HCT116 (cell line): ENCODE measurements at regions not wholly inside any gene's neighbourhood (a gene's known extent, or its start where the extent isn't known, plus 50 kb on each side); places are given as distances from the start of the nearest gene placed in this dataset.

Experiments used
- ATAC-seq: fragments of 200-7000 bp; cut with Tn5 transposase; 2 replicates; pipeline ENCODE4 v1.9.1; 2020; ENCODE audit warnings: mild to moderate bottlenecking, moderate library complexity
- BruUV-seq: library from RNA; stranded (reverse); fragments of 400-500 nt; replicated peaks from 2 replicates; lab custom pipeline; 2021; lab: Mats Ljungman, UMichigan
- CTCF ChIA-PET: fragments of 300-600 bp; sonication (Branson Sonifier 250); formaldehyde crosslinking; loops from one replicate; lab custom pipeline; 2021; ENCODE audit warnings: antibody characterized with exemption; lab: Charles Lee
- POLR2A ChIA-PET: fragments of 300-600, 350-600 bp; sonication (Branson Sonifier 250); formaldehyde crosslinking; loops from one replicate; lab custom pipeline; 2021; ENCODE audit warnings: antibody characterized with exemption; lab: Charles Lee
- RAD21 ChIA-PET, 2 experiments: fragments of 300-600 bp; sonication (Branson Sonifier 250); formaldehyde crosslinking; loops; one replicate each; lab custom pipeline; 2023; ENCODE audit warnings: low total read pairs in 2 of 2; ENCODE audit not compliant: uncharacterized antibody in 2 of 2, unreplicated experiment in 2 of 2, low non-redundant PET in 1 of 2; lab: Charles Lee
- DNase-seq: peaks from one replicate; pipeline ENCODE4 v3.0.0-alpha.2; 2010; ENCODE audit warnings: low read depth, low spot score
- H2AFZ ChIP-seq: fragments of 200-600 bp; shearing (Covaris generic), sonication (generic); 2 replicates; pipeline ENCODE4 v1.6.1; 2017; ENCODE audit warnings: low read depth, mixed run types, mixed read lengths, antibody characterized with exemption, low read length; ENCODE audit not compliant: poor library complexity, severe bottlenecking
- H3K27ac ChIP-seq: 2 replicates; pipeline ENCODE4 v1.5.1; 2012; ENCODE audit warnings: low read depth, low read length
- H3K27me3 ChIP-seq: fragments of 200-600 bp; sonication (generic); 2 replicates; pipeline ENCODE4 v1.6.1; 2016; ENCODE audit warnings: mixed run types, low read length, mixed read lengths; ENCODE audit not compliant: insufficient read depth
- H3K36me3 ChIP-seq, 2 experiments: fragments of 200-500 bp in 1 of 2; fragments of 200-600 bp in 1 of 2; sonication (Bioruptor generic) in 1 of 2; sonication (generic) in 1 of 2; 2 replicates each; pipeline versions ENCODE4 v1.5.1 to v1.6.1; 2014 to 2016; ENCODE audit warnings: low read length in 2 of 2, inconsistent platforms in 1 of 2, mixed read lengths in 1 of 2, mixed run types in 1 of 2; ENCODE audit not compliant: insufficient read depth in 2 of 2, control insufficient read depth in 1 of 2
- H3K4me1 ChIP-seq, 2 experiments: fragments of 200-600 bp in 1 of 2; sonication (generic) in 1 of 2; 2 replicates each; pipeline versions ENCODE4 v1.5.1 to v1.6.1; 2012 to 2017; ENCODE audit warnings: low read length in 2 of 2, inconsistent platforms in 1 of 2, mild to moderate bottlenecking in 1 of 2, mixed read lengths in 1 of 2, mixed run types in 1 of 2, moderate library complexity in 1 of 2; ENCODE audit not compliant: insufficient read depth in 2 of 2, control insufficient read depth in 1 of 2
- H3K4me2 ChIP-seq: fragments of 200-600 bp; sonication (generic); 2 replicates; pipeline ENCODE4 v1.6.1; 2017; ENCODE audit warnings: mixed run types, low read length, mixed read lengths
- H3K4me3 ChIP-seq, 2 experiments: fragments of 200-600 bp in 1 of 2; sonication (generic) in 1 of 2; replicated peaks in 1 of 2; 2 replicates each; pipeline ENCODE4 v1.5.1; 2011 to 2016; ENCODE audit warnings: low read length in 2 of 2, control low read depth in 1 of 2, low read depth in 1 of 2, mild to moderate bottlenecking in 1 of 2, mixed read lengths in 1 of 2, mixed run types in 1 of 2
- H3K79me2 ChIP-seq: fragments of 200-600 bp; sonication (generic); 2 replicates; pipeline ENCODE4 v1.6.1; 2017; ENCODE audit warnings: mild to moderate bottlenecking, mixed run types, low read length, moderate library complexity, mixed read lengths; ENCODE audit not compliant: insufficient read depth
- H3K9ac ChIP-seq: fragments of 200-600 bp; sonication (generic); 2 replicates; pipeline ENCODE4 v1.6.1; 2016; ENCODE audit warnings: low read length, mixed read lengths
- H3K9me2 ChIP-seq: fragments of 200-600 bp; sonication (generic), shearing (Covaris generic); 2 replicates; pipeline ENCODE4 v1.6.1; 2017; ENCODE audit warnings: mixed run types, mild to moderate bottlenecking, moderate library complexity; ENCODE audit not compliant: insufficient read depth
- H3K9me3 ChIP-seq, 2 experiments: fragments of 200-500 bp in 1 of 2; fragments of 200-600 bp in 1 of 2; sonication (Bioruptor generic) in 1 of 2; sonication (generic) in 1 of 2; 2 replicates each; pipeline ENCODE4 v1.6.1; 2014 to 2017; ENCODE audit warnings: low read length in 2 of 2, mixed read lengths in 2 of 2, inconsistent platforms in 1 of 2, low read depth in 1 of 2, mild to moderate bottlenecking in 1 of 2, mixed run types in 1 of 2, moderate library complexity in 1 of 2; ENCODE audit not compliant: control insufficient read depth in 1 of 2, insufficient read depth in 1 of 2
- H4K20me1 ChIP-seq: fragments of 200-600 bp; sonication (generic), shearing (Covaris generic); 2 replicates; pipeline ENCODE4 v1.6.1; 2017; ENCODE audit warnings: mixed run types, mild to moderate bottlenecking, moderate library complexity; ENCODE audit not compliant: insufficient read depth
- ATF3 ChIP-seq: IDR thresholded peaks from 2 replicates; pipeline ENCODE4 v1.6.1; 2012
- CBX3 ChIP-seq: IDR thresholded peaks from 2 replicates; pipeline ENCODE4 v1.6.1; 2012; ENCODE audit warnings: low read depth
- CTCF ChIP-seq, 3 experiments: fragments of 200-600 bp in 1 of 3; sonication (generic) in 1 of 3; IDR thresholded peaks in 2 of 3; conservative IDR thresholded peaks in 1 of 3; 2 replicates each; pipeline ENCODE4 v1.5.1; 2012 to 2017; ENCODE audit warnings: low read depth in 2 of 3, low read length in 2 of 3, antibody characterized with exemption in 1 of 3, borderline replicate concordance in 1 of 3, control low read depth in 1 of 3, mild to moderate bottlenecking in 1 of 3, mixed read lengths in 1 of 3, mixed run types in 1 of 3, moderate library complexity in 1 of 3; ENCODE audit not compliant: insufficient read depth in 1 of 3
- EGR1 ChIP-seq: IDR thresholded peaks from 2 replicates; pipeline ENCODE4 v1.6.1; 2012; ENCODE audit warnings: low read depth
- ELF1 ChIP-seq: IDR thresholded peaks from 2 replicates; pipeline ENCODE4 v1.6.1; 2012; ENCODE audit warnings: low read depth, borderline replicate concordance
- EZH2 ChIP-seq: fragments of 200-600 bp; sonication (generic); IDR thresholded peaks from 2 replicates; pipeline ENCODE4 v1.6.1; 2017; ENCODE audit warnings: antibody characterized with exemption, mixed run types
- EZH2phosphoT487 ChIP-seq: fragments of 200-600 bp; IDR thresholded peaks from 2 replicates; pipeline ENCODE4 v1.6.1; 2018; ENCODE audit warnings: antibody characterized with exemption, borderline replicate concordance
- JUND ChIP-seq: IDR thresholded peaks from 2 replicates; pipeline ENCODE4 v1.6.1; 2012
- MAX ChIP-seq: IDR thresholded peaks from 2 replicates; pipeline ENCODE4 v1.6.1; 2012
- POLR2A ChIP-seq: IDR thresholded peaks from 2 replicates; pipeline ENCODE4 v1.7.0; 2011; ENCODE audit warnings: borderline replicate concordance; ENCODE audit not compliant: insufficient read depth, insufficient read length; ENCODE audit errors: extremely low read depth
- POLR2AphosphoS5 ChIP-seq: IDR thresholded peaks from 2 replicates; pipeline ENCODE4 v1.6.1; 2011; ENCODE audit warnings: mild to moderate bottlenecking, low read depth, low read length, moderate library complexity
- RAD21 ChIP-seq: IDR thresholded peaks from 2 replicates; pipeline ENCODE4 v1.6.1; 2012; ENCODE audit warnings: low read depth, mild to moderate bottlenecking
- REST ChIP-seq: IDR thresholded peaks from 2 replicates; pipeline ENCODE4 v1.6.1; 2012; ENCODE audit warnings: low read depth
- SIN3A ChIP-seq: IDR thresholded peaks from 2 replicates; pipeline ENCODE4 v1.6.1; 2012; ENCODE audit warnings: low read depth
- SRF ChIP-seq: IDR thresholded peaks from 2 replicates; pipeline ENCODE4 v1.6.1; 2012; ENCODE audit warnings: low read depth
- YY1 ChIP-seq: IDR thresholded peaks from 2 replicates; pipeline ENCODE4 v1.6.1; 2011; ENCODE audit warnings: low read length, low read depth, moderate library complexity, mild to moderate bottlenecking; ENCODE audit not compliant: insufficient replicate concordance; ENCODE audit errors: extremely low read depth
- ZBTB33 ChIP-seq: IDR thresholded peaks from 2 replicates; pipeline ENCODE4 v1.6.1; 2011; ENCODE audit warnings: mild to moderate bottlenecking, low read length, moderate library complexity; ENCODE audit not compliant: insufficient replicate concordance; ENCODE audit errors: extremely low read depth
- ZFX ChIP-seq: fragments of 450-650 bp; IDR thresholded peaks from 2 replicates; pipeline ENCODE4 v1.6.1; 2017
- ZNF274 ChIP-seq: fragments of 200-500 bp; sonication (Bioruptor generic); IDR thresholded peaks from 2 replicates; pipeline ENCODE4 v1.6.1; 2014; ENCODE audit warnings: mild to moderate bottlenecking, low read depth, low read length, inconsistent platforms
- intact Hi-C: fragments of 100-400 bp; cut with micrococcal nuclease; formaldehyde crosslinking; loops from 2 replicates; pipeline ENCODE4 v1.10.0; 2022

- ATAC-seq (no peak), DNase-seq (no peak)
- H3K36me3 ChIP-seq, result no peaks in the 10 kb centered on the region
- H3K27me3 ChIP-seq, result no peaks in the 10 kb centered on the region
- TF ChIP-seq POLR2A (no peak), SRF (no peak), JUND (no peak), EGR1 (no peak), ELF1 (no peak), MAX (no peak), YY1 (no peak), POLR2AphosphoS5 (no peak), EZH2phosphoT487 (no peak), CBX3 (no peak), ZFX (no peak), ZBTB33 (no peak), REST (no peak), CTCF (IDR thresholded peaks at IDR 0.05 in 2 of 3, conservative IDR thresholded peaks at IDR 0.05 in 1 of 3; ENCODE audit: borderline replicate concordance in 1 of 3, insufficient read depth in 1 of 3, low read depth in 2 of 3, low read length in 2 of 3) (no peak), SIN3A (no peak), RAD21 (no peak), EZH2 (no peak), ATF3 (no peak), ZNF274 (no peak)
- ChIA-PET CTCF (no interaction called here), POLR2A (no interaction called here), RAD21 (no interaction called here)
- H3K9me2 ChIP-seq, result no peaks in the 10 kb centered on the region
- no peaks in the 10 kb centered on the region for H3K79me2 ChIP-seq
- no TSS peak for BruUV-seq
- no peak overlapping the region for H3K4me3 ChIP-seq
- no peaks in the 10 kb centered on the region for H4K20me1 ChIP-seq
- H3K4me1 ChIP-seq, result no peaks in the 10 kb centered on the region
- no peak overlapping the region for H3K9ac ChIP-seq
- no peaks in the 10 kb centered on the region for H3K9me3 ChIP-seq
- H3K27ac ChIP-seq, result no peak overlapping the region
- no peak overlapping the region for H2AFZ ChIP-seq
- intact Hi-C loops, result no loop called here
- no peak overlapping the region for H3K4me2 ChIP-seq
These were observed 234.6 kb upstream of the MON1B start for GRCh38 chr16:76956394-76956793.
